HS-27A (cell line): ENCODE measurements at regions not wholly inside any gene's neighbourhood (a gene's known extent, or its start where the extent isn't known, plus 50 kb on each side); places are given as distances from the start of the nearest gene placed in this dataset.

Source experiments
- DNase-seq: peaks from one replicate; pipeline ENCODE4 v3.0.0-alpha.2; 2012; ENCODE audit warnings: low read depth, missing footprints

DNA sequence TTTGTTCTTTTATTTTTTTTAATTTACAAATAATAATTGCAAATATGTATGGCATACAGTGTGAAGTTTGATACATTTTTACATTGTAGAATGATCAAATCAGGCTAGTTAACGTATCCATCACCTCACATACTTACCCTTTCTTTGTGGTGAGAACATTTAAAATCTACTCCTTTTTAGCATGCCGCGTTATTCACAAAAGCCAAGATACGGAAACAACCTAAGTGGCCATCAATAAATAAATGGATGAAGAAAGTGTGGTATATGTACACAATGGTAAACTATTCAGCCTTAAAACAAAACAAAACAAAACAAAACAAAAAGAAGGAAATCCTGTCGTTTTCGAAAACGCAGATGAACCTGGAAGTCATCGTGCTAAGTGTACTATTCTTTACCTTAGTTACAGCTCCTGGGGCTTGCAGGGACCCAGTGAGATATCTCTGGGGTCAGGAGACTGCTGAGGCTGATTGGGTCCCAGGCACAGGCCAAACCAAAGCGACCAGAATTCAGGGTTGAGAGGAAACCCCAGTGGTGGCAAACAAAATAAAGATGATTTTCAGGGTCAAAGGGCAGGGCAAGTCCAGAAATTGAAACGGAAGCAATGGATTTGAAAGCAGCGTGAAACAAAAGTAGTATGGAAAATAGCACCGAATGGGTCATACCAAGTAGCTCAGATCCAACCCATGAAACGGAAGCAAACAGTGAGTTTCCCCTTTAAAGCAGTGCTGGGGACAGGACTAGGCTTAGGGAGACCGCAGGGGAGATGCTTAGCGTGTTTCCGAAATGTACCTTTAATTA, 188.2 kb downstream of the PLPP3 start:
- no peak for DNase-seq

DNA sequence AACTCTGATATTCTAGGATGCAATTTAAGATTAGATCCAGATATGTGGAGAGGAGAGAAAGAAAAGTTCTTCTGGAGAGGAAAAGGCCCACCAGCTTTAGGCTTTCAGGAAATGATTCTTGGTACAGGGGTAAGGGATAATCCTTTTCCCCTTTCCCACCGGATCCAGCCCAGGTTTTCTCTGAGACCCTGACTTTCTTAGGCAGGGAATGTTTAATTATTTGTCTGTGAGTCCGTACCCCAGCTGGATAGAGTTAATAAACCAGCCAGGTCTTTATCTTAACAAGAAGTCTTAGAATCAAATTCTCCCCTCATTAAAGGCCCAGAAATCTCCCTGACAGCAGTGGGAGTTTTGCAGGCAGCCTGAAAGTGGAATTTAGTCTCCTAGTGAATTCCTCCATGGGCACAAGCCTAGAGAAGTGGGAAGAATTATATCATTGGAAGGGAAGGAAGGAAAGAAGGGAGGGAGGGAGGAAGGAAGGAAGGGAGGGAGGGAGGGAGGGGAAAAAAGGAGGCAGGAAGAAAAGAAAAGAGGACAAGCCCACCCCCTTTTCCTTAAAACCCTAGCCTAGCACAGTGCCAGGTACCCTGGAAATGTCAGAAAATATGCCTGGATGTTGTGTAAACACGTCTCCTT, 189.0 kb downstream of the PLPP3 start:
- DNase-seq, result no peak

DNA sequence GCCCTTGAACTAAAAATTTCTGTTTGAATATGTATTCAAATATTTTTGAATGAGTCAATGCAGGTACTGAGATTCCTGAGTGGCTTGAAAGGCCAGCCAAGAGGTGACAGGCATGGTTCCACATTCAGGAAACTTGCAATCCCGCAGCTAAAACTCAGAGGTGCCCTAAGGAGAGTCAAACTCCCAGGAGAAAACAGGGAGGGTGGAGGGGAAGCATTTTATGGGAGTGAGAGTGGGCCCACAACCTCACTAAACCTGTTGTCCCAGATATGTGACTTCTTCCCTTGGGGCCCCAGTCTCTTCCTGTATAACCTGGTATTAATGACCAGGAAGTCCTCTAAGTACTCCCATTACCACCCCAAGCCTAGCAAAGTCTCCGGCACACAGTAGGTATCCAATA, 189.6 kb downstream of the PLPP3 start:
- no peak for DNase-seq

DNA sequence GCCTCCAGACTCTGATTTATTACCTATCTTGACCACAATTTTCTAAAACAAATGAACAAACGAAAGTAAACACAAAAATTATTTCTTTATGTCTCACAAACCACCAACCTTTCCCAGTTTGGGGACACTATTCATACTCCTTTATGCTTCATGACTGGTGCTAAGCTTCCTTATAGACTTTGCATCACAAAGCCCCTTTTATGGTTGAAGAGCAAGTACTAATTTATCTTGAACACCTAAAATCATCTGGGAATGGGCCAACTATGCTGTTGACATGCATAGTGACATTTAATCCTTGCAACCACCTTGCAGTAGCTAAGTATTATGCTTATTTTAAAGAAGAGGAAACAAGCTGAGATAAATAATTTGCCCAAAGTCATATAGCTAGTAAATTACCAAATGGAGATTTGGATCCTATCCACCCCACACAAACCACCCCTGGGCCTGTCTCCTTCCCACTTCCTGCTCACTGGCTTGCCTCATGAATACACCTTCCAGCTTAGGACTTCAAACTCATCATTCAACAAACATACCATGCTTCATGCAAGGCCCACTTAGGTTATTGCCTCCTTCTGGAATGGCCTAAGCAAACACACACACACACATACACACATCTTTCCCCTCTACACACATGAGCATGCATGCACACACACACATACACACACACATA, 192.2 kb downstream of the PLPP3 start:
- no peak for DNase-seq

DNA sequence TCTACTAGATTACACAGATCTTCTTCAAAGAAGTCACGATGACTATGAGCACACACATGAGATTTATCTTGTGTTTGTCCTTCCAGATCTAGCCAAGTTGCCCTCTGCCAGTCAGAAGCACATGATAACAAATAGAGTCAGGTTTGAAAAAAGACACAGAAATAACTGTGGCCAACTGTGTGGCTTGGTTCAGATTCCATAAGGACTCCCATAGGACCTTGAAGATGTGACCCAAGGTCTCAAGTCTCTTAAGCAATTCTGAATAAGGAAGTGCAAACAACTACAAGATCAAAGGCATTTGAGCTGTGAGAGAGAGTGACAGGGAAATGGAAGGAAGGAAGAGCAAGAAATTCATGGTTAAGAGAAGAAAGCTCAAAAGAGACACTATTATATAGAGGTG, 194.0 kb downstream of the PLPP3 start:
- DNase-seq, result no peak

DNA sequence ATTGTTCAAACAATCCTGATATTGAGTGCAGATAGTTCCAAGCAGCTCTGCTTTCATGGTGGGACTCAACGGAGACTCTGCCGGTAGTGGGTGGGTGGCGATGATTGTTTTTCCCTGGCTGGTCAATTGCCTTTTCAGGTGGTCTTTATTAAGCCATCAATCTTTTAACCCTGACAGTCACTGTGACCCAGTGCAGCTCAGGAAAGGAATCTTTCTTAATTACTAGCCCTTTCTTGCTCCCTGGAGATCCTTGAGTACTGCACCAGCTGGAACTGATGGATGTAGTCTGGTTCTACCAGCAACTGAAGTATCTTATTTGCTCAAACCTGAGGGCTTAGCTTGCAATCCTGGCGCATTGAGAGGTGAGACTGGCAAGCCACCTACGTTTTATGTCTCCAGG, 196.4 kb downstream of the PLPP3 start:
- DNase-seq, result no peak

DNA sequence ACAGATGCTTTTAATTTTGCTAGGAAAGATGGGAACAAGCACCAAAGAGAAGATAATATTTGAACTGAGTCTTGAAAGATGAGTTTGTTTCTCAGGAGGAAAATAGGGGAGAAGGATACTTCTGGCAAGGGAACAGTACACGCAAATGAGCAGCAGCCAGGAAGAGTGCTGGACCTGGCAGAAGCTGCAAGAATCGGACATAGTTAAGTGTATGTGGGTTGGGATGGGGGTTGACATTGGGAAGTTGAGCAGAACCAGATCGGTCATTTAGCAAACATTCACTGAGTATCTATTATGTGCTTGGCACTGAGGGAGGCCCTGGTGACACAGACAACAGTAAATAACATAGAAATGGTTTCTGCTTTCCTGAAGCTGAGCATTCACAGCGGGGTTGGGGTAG, 198.8 kb downstream of the PLPP3 start:
- no peak for DNase-seq

DNA sequence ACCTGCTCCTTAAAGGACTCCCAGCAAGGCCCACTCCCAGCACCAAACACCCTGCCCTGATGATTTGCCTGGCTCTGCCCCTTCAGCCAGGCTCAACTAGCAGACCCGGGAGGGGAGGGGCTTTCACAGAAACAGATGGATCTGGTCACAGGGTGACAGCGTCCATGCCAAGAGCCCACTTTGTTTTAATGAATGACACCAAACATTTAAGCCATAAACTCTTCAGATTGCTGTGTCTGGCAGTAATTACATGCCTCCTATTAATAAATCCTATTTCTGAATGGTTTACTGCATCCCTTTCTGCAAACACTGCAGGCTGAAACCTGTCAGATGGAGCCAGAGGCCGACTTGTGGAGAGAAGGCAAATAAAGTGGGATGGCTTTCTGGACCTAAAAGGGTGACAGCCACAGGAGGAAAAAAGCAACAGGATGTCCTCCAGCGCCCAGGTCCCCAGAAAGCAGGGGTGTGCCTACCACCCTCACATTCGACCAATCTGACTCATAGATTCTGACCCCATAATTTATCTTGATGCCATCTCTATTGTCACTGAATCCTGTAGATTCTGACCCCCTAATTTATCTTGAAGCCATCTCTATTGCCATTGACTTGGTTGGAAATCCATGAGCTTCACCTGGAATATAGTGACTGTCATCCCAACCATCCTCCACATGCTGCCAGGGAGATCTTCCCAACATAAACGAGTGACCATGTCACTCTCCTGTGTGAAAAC, 200.9 kb downstream of the PLPP3 start:
- no peak for DNase-seq

DNA sequence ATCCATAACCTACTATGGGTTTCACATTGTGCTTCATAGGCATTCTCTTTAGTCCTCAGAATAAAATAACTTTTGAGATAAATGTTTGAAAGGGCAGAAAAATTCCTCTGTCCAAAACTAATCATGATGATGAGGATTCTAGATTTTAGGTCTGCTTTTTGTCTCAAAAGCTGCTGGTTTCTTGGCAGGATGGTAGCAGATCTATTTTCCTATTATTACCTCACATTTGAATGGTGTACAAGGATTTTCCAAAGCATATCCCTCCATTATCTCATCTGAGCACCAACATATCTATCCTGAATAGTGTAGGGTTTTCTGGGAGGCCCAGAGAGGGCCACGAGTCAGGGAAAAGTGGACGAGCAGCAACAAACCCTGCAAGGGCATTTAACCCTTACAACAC, 201.9 kb downstream of the PLPP3 start:
- no peak for DNase-seq

DNA sequence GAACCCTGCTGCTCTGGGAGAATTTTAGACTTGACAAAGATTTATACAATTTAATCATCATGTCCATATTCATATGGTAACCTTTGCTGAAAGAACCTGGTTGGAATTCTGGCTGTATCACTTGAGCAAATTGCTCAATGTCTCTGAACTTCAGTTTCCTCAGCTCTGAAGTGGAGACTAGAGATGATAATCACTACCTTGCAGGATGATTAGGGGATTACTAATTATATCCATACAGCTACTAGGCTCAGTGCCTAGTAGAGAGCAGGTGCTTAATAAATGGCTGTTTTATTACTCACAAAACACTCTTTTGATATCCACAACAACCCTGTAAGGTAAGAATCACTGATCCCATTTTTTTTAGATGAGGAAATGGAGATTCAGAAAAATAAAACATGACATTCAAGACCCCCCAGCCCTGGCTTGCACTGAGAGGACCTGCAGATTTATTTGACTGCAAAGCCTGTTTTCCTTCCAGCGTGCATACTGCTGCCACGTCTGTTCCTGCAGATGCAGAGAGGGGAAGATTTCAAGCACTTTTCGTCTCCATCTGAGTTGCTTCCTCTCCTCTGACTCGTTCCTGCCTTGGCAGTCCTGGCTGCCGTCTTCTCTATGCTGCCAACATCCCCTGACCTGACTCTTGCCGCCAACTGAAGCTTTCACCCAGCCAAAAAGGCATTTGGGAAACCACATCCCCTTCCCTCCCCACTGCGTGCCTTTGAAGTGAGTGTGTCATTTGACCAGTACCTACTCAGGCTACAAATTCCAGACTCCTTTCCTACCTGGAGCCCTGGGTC, 203.0 kb downstream of the PLPP3 start:
- DNase-seq, result peak; percentile 57

DNA sequence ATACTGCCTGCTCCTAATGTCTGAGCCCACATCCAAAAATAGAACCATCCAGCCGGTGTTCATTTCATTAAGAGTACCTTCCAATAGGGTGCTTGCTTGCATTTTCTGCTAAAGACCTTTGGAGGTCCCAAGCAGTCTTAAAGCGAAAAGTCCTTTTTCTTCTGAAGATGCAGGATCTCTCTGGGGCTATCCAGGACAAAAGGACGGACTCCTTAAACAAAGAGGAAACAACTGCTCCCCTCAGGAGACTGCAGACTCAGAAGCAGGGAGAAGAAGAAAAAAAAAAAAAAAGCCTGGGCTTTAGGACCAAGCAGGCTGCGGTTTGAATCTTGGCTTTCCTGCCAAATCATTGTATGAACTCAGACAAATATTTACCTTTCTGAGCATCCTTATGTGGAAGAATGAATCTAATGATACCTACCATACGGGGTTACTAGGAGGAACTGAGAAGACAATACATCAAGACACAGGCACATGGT, 204.0 kb downstream of the PLPP3 start:
- DNase-seq, result no peak

DNA sequence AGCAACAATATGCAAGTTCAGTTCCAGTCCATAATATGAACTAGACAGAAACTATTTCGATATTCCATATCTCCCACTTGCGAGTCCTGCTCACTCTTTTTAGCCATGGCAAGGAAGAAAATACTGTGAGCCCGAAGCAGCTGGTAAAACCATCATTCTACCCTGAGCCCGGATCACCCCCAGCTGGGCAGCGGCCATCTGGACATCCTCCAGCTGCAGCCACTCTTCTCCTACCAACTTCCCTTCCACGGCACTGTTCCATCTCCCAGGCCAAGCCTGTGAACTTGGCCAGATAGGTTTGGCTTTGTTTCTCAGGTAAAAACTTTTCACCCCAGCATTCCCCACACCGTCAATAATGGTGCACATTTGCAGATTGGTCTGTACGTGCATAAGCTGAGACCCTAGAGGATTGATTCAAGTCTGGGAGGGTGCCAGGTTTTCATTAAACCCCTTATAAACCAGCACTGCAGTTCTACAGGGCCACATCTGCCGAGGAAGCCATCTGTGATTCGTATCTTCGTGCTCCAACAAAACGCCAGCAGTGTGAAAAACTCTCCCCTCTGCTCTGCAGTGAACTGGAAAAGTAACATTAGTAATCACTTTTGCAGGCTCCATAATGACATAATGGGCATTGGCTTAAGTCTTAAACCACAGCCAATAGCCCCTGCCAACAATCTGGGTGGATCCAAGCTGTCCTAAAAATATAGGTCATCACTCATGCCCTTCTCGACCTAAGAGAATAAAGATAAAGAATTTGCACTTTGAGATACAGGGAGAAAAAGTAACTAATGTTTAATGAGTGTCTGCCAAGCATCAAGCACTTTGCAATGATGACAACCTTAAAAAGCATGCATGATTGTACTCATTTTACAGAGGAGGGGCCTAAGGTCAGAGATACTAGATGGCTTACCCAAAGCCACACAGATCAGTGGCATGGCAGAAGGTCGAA, 205.1 kb downstream of the PLPP3 start:
- peak; percentile 35 for DNase-seq

DNA sequence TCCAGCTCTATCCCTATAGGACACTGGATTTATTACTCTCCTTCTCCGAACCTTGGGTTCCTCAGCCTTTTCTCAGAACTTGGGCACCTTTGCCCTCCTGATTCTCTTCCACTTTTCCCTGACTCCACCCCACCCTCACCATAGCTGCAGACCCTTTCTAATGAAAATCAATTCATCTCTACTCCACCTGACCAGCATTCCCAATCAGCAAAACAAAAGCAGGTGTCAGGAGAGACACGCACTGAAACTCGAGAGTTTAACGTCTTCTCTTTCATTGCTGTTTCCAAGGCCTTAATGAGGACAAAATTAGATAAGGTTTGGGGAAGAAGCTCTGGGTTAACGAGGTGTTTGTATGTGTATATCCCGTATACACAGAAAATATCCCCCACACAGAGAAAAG, 208.8 kb downstream of the PLPP3 start:
- DNase-seq, result no peak

DNA sequence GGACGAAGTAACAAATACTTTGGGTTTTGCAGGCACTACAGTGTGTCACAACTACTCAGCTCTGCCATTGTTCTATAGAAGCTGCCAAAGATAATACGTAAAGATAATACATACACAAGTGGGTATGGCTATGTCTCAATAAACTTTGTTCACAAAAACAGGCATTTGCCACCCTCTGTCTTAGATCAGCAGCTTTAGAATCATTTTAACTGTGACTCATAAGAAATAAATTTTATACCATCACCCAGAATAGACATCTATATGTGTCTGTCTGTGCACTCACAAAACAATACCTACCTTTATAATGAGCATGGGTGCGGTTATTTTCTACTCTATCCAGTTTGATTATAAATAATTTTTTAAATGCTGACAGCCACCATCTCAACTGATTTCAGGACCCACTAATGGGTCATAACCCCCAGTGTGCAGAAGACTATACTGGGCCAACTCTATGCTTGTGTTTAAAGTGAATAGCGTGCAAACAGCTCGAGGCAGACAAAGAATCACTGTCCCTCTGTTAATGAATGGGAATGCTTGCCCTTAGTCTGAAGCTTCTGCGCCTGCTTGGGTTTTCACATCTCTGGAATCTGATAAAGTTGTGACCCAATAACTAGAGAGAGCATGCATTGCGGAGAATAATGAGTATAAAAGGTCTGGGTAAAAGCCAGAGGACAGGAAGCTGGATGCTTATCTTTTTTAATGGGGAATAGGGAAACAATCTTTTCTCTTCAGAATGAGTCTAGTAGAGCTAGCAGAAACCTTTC, 216.2 kb downstream of the PLPP3 start:
- DNase-seq, result no peak

DNA sequence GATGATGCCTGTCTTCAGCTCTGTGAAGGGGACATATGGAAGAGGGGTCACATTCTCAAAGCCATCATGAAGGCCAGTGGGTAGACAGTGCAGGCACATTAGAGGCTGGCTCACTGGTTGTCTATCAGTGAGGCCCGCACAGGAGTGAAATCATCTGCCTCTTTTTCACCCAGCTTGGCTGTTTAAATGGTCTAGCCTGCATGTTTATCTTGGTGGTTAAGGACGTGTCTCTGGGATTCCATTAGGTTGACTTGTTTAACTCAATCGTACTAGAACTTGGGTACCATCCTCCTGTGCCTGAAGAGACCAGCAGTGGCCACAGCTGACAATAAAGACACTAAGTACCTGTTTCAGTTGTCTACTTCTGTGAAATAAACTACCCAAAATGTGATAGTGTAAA, 219.3 kb downstream of the PLPP3 start:
- DNase-seq, result no peak

DNA sequence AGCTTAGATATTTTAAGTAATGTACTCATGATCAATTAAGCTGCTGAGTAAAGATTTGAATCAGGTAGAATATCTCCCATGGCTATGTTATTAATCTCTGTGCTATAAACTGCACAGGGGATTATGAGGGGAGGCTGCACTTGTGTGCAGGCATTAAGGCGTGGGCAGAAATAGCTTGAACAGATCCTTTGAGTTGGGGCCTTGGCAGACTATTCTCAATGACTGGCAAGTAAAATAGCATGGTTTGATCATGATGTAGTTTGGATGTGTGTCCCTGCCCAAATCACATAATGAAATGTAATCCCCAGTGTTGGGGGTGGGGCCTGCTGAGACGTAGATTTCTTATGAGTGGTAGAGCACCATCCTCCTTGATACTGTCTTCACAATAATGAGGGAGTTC, 220.3 kb downstream of the PLPP3 start:
- DNase-seq, result no peak

DNA sequence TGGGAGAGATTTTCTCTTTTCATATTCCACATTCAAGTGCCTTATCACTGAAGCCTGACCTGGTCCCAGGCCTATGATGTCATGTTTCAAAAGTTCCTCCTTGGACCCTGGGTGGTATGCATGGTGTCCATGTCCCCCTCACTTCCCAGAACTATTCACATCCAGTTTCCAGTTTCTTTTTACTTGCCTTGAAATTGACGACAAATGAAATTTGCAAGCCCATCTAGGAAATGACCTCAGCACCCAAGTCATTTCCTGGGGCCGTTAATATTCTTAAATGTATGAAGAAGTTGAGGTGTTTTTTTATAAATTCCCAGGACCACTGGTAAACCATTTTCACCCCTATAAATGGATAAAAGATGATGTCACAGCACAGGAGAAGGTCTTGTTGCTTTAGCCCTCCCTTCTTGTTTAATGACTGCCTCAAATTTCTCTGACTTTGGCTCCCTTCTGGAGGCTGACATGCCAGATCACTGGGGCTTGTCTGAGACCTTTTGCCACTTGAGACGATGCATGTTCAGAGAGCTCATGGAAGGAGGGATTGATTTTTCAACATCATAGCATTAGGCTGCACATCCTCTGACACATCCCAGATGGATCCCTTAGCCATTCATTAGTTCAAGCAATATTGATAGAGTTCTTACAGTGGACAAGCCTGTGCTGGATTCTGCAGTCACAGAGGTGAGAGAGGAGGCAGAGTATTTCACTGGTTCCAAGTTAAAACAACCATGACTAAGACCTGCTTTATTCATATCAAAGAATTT, 221.3 kb downstream of the PLPP3 start:
- no peak for DNase-seq

DNA sequence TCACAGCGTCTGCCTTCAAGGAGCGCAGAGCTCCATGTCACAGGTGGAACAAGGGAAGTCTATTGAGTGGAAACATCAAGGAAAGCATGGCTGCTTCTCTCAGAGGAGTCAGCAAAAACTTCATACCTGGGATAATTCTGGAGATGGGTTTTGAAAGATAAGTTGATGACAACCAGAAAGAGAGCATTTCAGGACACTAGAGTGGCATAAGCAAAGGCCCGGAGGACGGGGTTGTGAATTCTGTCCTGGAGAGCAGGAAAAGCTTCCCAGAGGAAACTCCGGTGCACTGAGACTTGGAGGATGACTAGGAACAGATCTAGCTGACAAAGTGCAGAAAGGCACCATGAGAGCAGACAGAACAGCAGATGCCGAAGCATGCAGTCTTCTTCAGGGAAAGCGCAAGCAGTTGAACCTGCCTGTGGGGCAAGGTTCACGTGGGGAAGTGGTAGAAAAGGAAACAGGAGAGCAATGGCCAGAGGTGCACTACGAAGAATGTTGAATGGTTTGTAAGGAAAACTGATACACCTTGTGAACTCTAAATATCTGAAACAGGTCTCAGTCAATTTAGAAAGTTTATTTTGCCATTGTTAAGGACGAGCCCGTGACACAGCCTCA, 222.9 kb downstream of the PLPP3 start:
- no peak for DNase-seq

DNA sequence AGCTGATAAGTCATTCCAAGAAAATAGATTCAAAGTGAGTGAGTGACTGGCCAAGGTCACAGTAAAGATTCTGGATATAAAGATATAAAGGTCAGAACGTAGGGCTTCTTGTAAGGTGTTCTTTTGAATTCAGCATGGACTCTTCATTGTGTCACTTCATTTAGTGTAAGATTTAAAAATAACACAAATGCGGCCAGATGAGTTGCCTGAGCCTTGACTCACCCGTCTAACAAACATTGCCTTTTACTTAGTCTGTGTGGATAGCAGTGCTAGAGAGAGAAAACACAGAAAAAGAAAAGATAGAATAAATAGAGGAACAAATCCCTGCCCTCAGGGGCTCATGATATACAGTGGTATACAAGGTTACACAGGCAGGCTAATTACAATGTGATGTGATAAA, 223.4 kb downstream of the PLPP3 start:
- no peak for DNase-seq
